ENCODE measurements at regions not wholly inside any gene's neighbourhood (a gene's known extent, or its start where the extent isn't known, plus 50 kb on each side); places are given as distances from the start of the nearest gene placed in this dataset.

- 79 to 84% methylated on average over 5 of the region's 5 CpGs for WGBS, 2 donors
- no peaks in the 10 kb centered on the region for H3K4me1 ChIP-seq
- H3K9me3 ChIP-seq, result no peaks in the 10 kb centered on the region
- intact Hi-C loops (cut with DNase I), result no loop called here
- no peaks in the 10 kb centered on the region for H3K36me3 ChIP-seq
- no peak for DNase-seq
- H3K4me3 ChIP-seq (replicated peaks in 1 of 3), result no peak overlapping the region
- TF ChIP-seq CTCF (IDR thresholded peaks at IDR 0.05), result no peak
- TF ChIP-seq POLR2A (IDR thresholded peaks at IDR 0.05), result no peak
- no peak overlapping the region for H3K27ac ChIP-seq
- no peaks in the 10 kb centered on the region for H3K27me3 ChIP-seq
These were observed 148.5 kb upstream of the AKR1E2 start for GRCh38 chr10:4677296-4678021.

- no peak for DNase-seq
- 95 to 99% methylated on average over 3 of the region's 3 CpGs for WGBS, 2 donors
- Histone ChIP-seq H3K36me3 (no peaks in the 10 kb centered on the region), H3K4me1 (no peaks in the 10 kb centered on the region), H3K9me3 (no peaks in the 10 kb centered on the region), H3K4me3 (replicated peaks in 1 of 3) (no peak overlapping the region), H3K27me3 (no peaks in the 10 kb centered on the region), H3K27ac (no peak overlapping the region)
- intact Hi-C loops (cut with DNase I), result no loop called here
- TF ChIP-seq POLR2A (IDR thresholded peaks at IDR 0.05) (no peak), CTCF (IDR thresholded peaks at IDR 0.05) (no peak)
These were observed 149.4 kb upstream of the AKR1E2 start for GRCh38 chr10:4676566-4676965.

GRCh38 chr10:4675808-4676207 is 150.2 kb upstream of the AKR1E2 start:
- Histone ChIP-seq H3K9me3 (no peaks in the 10 kb centered on the region), H3K27ac (no peak overlapping the region), H3K36me3 (no peaks in the 10 kb centered on the region), H3K4me3 (replicated peaks in 1 of 3) (no peak overlapping the region), H3K27me3 (no peaks in the 10 kb centered on the region), H3K4me1 (no peaks in the 10 kb centered on the region)
- intact Hi-C loops (cut with DNase I), result no loop called here
- TF ChIP-seq CTCF (IDR thresholded peaks at IDR 0.05) (no peak), POLR2A (IDR thresholded peaks at IDR 0.05) (no peak)
- DNase-seq, result no peak

- WGBS, 2 donors, result 84 to 86% methylated on average over 7 of the region's 7 CpGs
- no peak overlapping the region for H3K4me3 ChIP-seq (replicated peaks in 1 of 3)
- intact Hi-C loops (cut with DNase I), result no loop called here
- DNase-seq, result no peak
- H3K27me3 ChIP-seq, result no peaks in the 10 kb centered on the region
- no peak for TF ChIP-seq CTCF (IDR thresholded peaks at IDR 0.05)
- TF ChIP-seq POLR2A (IDR thresholded peaks at IDR 0.05), result no peak
- no peaks in the 10 kb centered on the region for H3K4me1 ChIP-seq
- no peaks in the 10 kb centered on the region for H3K36me3 ChIP-seq
- no peak overlapping the region for H3K27ac ChIP-seq
- no peaks in the 10 kb centered on the region for H3K9me3 ChIP-seq
These were observed 152.5 kb upstream of the AKR1E2 start for GRCh38 chr10:4673279-4674040.

- Histone ChIP-seq H3K4me3 (replicated peaks in 1 of 3) (no peak overlapping the region), H3K27ac (no peak overlapping the region), H3K36me3 (no peaks in the 10 kb centered on the region), H3K9me3 (no peaks in the 10 kb centered on the region), H3K27me3 (no peaks in the 10 kb centered on the region), H3K4me1 (no peaks in the 10 kb centered on the region)
- 67 to 69% methylated on average over 1 of the region's 1 CpG for WGBS, 2 donors
- TF ChIP-seq CTCF (IDR thresholded peaks at IDR 0.05) (no peak), POLR2A (IDR thresholded peaks at IDR 0.05) (no peak)
- intact Hi-C loops (cut with DNase I), result no loop called here
- no peak for DNase-seq
These were observed 153.8 kb upstream of the AKR1E2 start for GRCh38 chr10:4672201-4672600.

Data from thyroid gland (tissue), 4 donors.